Natural killer cell (primary cell): ENCODE measurements at regions not wholly inside any gene's neighbourhood (a gene's known extent, or its start where the extent isn't known, plus 50 kb on each side); places are given as distances from the start of the nearest gene placed in this dataset.
"Not testable (repeated sequence)": the region's sequence is repeated elsewhere in the genome, so short reads cannot be mapped to it uniquely, and the experiment has no call there.

Experiments
- ATAC-seq, 3 donors: fragments of 150-1000 bp in 2 of 3; fragments of 200-7000 bp in 1 of 3; cut with Tn5 transposase; 1 replicate in 1 of 3; 2 replicates in 2 of 3; pipeline ENCODE4 v1.10.0; 2021; ENCODE audit warnings: mild to moderate bottlenecking in 2 of 3, moderate library complexity in 2 of 3
- DNase-seq, 2 donors: peaks; one replicate each; pipeline versions ENCODE4 v3.0.0 to v3.0.0-alpha.2; 2013 to 2021; ENCODE audit warnings: mixed read lengths in 1 of 2
- H3K27ac ChIP-seq: one replicate; pipeline ENCODE4 v1.5.1; 2013; ENCODE audit warnings: mild to moderate bottlenecking, low read length
- H3K27me3 ChIP-seq: one replicate; pipeline ENCODE4 v1.6.1; 2013; ENCODE audit warnings: low read length; ENCODE audit not compliant: control insufficient read depth, insufficient read depth
- H3K36me3 ChIP-seq: one replicate; pipeline ENCODE4 v1.6.1; 2013; ENCODE audit warnings: low read length; ENCODE audit not compliant: control insufficient read depth, insufficient read depth
- H3K4me1 ChIP-seq: one replicate; pipeline ENCODE4 v1.6.1; 2013; ENCODE audit warnings: low read length; ENCODE audit not compliant: control insufficient read depth, insufficient read depth
- H3K4me3 ChIP-seq: one replicate; pipeline ENCODE4 v1.5.1; 2013; ENCODE audit warnings: low read length
- H3K9me3 ChIP-seq: one replicate; pipeline ENCODE4 v1.6.1; 2013; ENCODE audit warnings: low read length; ENCODE audit not compliant: control insufficient read depth, insufficient read depth
- H3K27ac Mint-ChIP-seq, 2 donors: one replicate each; pipeline ENCODE4 v1.8.0; 2022; ENCODE audit warnings: mild to moderate bottlenecking in 2 of 2, mixed read lengths in 2 of 2, moderate library complexity in 1 of 2
- H3K27me3 Mint-ChIP-seq, 2 donors: one replicate each; pipeline ENCODE4 v1.8.0; 2022; ENCODE audit warnings: low read depth in 2 of 2, mixed read lengths in 2 of 2
- H3K36me3 Mint-ChIP-seq: one replicate; pipeline ENCODE4 v1.8.0; 2022; ENCODE audit warnings: mixed read lengths
- H3K4me1 Mint-ChIP-seq, 2 donors: one replicate each; pipeline ENCODE4 v1.8.0; 2022; ENCODE audit warnings: mixed read lengths in 2 of 2
- H3K4me3 Mint-ChIP-seq: one replicate; pipeline ENCODE4 v1.8.0; 2022; ENCODE audit warnings: mild to moderate bottlenecking, moderate library complexity, mixed read lengths
- H3K9me3 Mint-ChIP-seq, 2 donors: one replicate each; pipeline ENCODE4 v1.8.0; 2022; ENCODE audit warnings: mixed read lengths in 2 of 2
- WGBS: methylation state at CpG from one replicate; pipeline ENCODE4 v1.1.7; 2013; ENCODE audit warnings: missing lambda C conversion rate; ENCODE audit not compliant: insufficient coverage; 5-methylcytosine and 5-hydroxymethylcytosine counted together
- intact Hi-C: fragments of 100-400 bp; cut with micrococcal nuclease; formaldehyde crosslinking; loops from one replicate; pipeline ENCODE4 v1.14.2; 2022

DNA sequence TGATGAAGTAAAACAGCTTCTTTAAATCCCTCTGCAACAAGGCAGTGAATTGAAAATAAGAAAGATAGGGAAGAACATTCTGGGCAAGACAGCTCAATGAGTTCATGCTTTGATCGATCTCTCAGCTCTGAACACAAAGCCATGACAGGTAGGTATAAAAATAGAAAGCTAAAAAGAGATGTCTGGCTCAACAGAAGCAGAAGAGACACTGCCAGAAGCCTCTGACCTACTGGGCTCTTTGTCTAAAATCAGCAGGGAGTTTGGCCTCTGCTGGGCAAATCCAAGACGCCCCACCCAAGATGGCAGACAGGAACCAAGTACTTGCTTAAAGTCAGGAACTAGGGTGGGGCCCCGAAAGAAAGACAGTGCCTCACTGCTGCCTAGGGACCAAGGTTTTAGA, 2684.1 kb upstream of the TPTE start:
- H3K27me3 Mint-ChIP-seq, H3K4me3 ChIP-seq, H3K9me3 Mint-ChIP-seq, H3K4me1 Mint-ChIP-seq, DNase-seq, H3K27me3 ChIP-seq, intact Hi-C loops, ATAC-seq, H3K27ac ChIP-seq, H3K4me1 ChIP-seq, H3K27ac Mint-ChIP-seq, H3K9me3 ChIP-seq, H3K36me3 Mint-ChIP-seq, H3K36me3 ChIP-seq, H3K4me3 Mint-ChIP-seq: not testable (repeated sequence)
- no CpG with 5 or more reads among the region's 3 CpGs for WGBS

- H3K27me3 Mint-ChIP-seq, intact Hi-C loops, H3K4me1 Mint-ChIP-seq, H3K36me3 ChIP-seq, H3K9me3 Mint-ChIP-seq, H3K36me3 Mint-ChIP-seq, H3K4me3 ChIP-seq, H3K27ac ChIP-seq, DNase-seq, H3K27ac Mint-ChIP-seq, H3K9me3 ChIP-seq, H3K4me3 Mint-ChIP-seq, H3K27me3 ChIP-seq, H3K4me1 ChIP-seq, ATAC-seq: not testable (repeated sequence)
- WGBS: no CpG with 5 or more reads among the region's 3 CpGs
These were observed 2668.0 kb upstream of the TPTE start for GRCh38 chr21:7853426-7853825.

- H3K9me3 Mint-ChIP-seq, H3K27me3 ChIP-seq, H3K27me3 Mint-ChIP-seq, intact Hi-C loops, DNase-seq, ATAC-seq, H3K27ac ChIP-seq, H3K4me1 Mint-ChIP-seq, H3K4me3 Mint-ChIP-seq, H3K4me1 ChIP-seq, H3K27ac Mint-ChIP-seq, H3K36me3 ChIP-seq, H3K4me3 ChIP-seq, H3K36me3 Mint-ChIP-seq, H3K9me3 ChIP-seq: not testable (repeated sequence)
- WGBS: no CpG with 5 or more reads among the region's 5 CpGs
These were observed 2667.5 kb upstream of the TPTE start for GRCh38 chr21:7853836-7854235.
